HUES64 (cell line): ENCODE measurements at regions not wholly inside any gene's neighbourhood (a gene's known extent, or its start where the extent isn't known, plus 50 kb on each side); places are given as distances from the start of the nearest gene placed in this dataset.

Experiments used
- H3K27ac ChIP-seq: 2 replicates; pipeline ENCODE4 v1.7.0; 2013; ENCODE audit warnings: low read depth, low read length, inconsistent platforms
- H3K27me3 ChIP-seq: 2 replicates; pipeline ENCODE4 v1.6.1; 2013; ENCODE audit warnings: mild to moderate bottlenecking, low read length; ENCODE audit not compliant: insufficient read depth
- H3K36me3 ChIP-seq: 2 replicates; pipeline ENCODE4 v1.6.1; 2013; ENCODE audit warnings: mild to moderate bottlenecking, low read length; ENCODE audit not compliant: insufficient read depth
- H3K4me1 ChIP-seq: 2 replicates; pipeline ENCODE4 v1.6.1; 2013; ENCODE audit warnings: mild to moderate bottlenecking, low read length, moderate library complexity; ENCODE audit not compliant: insufficient read depth
- H3K4me3 ChIP-seq: 2 replicates; pipeline ENCODE4 v1.5.1; 2013; ENCODE audit warnings: mild to moderate bottlenecking, low read length, moderate library complexity
- H3K9ac ChIP-seq: 2 replicates; pipeline ENCODE4 v1.6.1; 2013; ENCODE audit warnings: mild to moderate bottlenecking, low read depth, low read length
- H3K9me3 ChIP-seq: 2 replicates; pipeline ENCODE4 v1.6.1; 2013; ENCODE audit warnings: low read depth, low read length; ENCODE audit not compliant: insufficient read depth
- WGBS: fragments of 150-250, 120-280 bp; methylation state at CpG from one replicate; pipeline ENCODE4 v1.1.7; 2013; ENCODE audit warnings: missing lambda C conversion rate; 5-methylcytosine and 5-hydroxymethylcytosine counted together

- Histone ChIP-seq H3K27ac (no peak overlapping the region), H3K9me3 (no peaks in the 10 kb centered on the region), H3K4me3 (no peak overlapping the region), H3K27me3 (no peaks in the 10 kb centered on the region; the same call in 1 of the 2 replicates), H3K4me1 (no peaks in the 10 kb centered on the region), H3K9ac (no peak overlapping the region), H3K36me3 (no peaks in the 10 kb centered on the region)
- WGBS, result 70% methylated on average over 6 of the region's 6 CpGs
These were observed 959.1 kb downstream of the BRD1 start for GRCh38 chr22:48868554-48868953.

DNA sequence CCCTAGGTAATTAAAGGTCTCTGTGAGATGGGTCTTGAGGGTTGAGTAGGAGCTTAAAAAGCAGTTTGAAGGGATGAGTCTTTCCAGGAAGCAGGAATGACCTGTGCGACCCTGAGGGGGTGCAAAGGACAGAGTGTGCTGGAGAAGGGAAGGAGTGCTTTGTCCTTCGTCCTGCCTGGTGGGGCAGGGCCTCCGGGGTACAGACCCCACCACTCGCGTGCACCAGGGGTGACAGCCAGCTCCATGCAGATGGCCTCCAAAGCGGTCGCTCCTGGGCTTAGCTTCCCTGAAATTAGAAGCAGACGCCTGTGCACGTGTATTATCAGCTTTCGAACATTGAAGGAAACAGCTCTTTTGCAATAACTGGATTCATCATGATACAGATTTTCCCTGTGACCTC lies 959.8 kb downstream of the BRD1 start:
- Histone ChIP-seq H3K36me3 (no peaks in the 10 kb centered on the region), H3K9ac (no peak overlapping the region), H3K9me3 (no peaks in the 10 kb centered on the region), H3K27ac (no peak overlapping the region), H3K4me3 (no peak overlapping the region), H3K27me3 (no peaks in the 10 kb centered on the region; the same call in 1 of the 2 replicates), H3K4me1 (no peaks in the 10 kb centered on the region)
- 86% methylated on average over 10 of the region's 10 CpGs for WGBS

- H3K27ac ChIP-seq, result no peak overlapping the region
- no peaks in the 10 kb centered on the region for H3K27me3 ChIP-seq
- no peaks in the 10 kb centered on the region for H3K36me3 ChIP-seq
- H3K4me1 ChIP-seq, result no peaks in the 10 kb centered on the region
- H3K9me3 ChIP-seq, result no peaks in the 10 kb centered on the region
- H3K9ac ChIP-seq, result no peak overlapping the region
- WGBS, result 93% methylated on average over 22 of the region's 22 CpGs
- H3K4me3 ChIP-seq, result no peak overlapping the region
These were observed 960.6 kb downstream of the BRD1 start for GRCh38 chr22:48866906-48867681.

- Histone ChIP-seq H3K9ac (no peak overlapping the region), H3K27me3 (no peaks in the 10 kb centered on the region), H3K27ac (no peak overlapping the region), H3K4me1 (no peaks in the 10 kb centered on the region), H3K36me3 (no peaks in the 10 kb centered on the region), H3K4me3 (no peak overlapping the region), H3K9me3 (no peaks in the 10 kb centered on the region)
- 95% methylated on average over 10 of the region's 10 CpGs for WGBS
These were observed 962.9 kb downstream of the BRD1 start for GRCh38 chr22:48864748-48865147.

DNA sequence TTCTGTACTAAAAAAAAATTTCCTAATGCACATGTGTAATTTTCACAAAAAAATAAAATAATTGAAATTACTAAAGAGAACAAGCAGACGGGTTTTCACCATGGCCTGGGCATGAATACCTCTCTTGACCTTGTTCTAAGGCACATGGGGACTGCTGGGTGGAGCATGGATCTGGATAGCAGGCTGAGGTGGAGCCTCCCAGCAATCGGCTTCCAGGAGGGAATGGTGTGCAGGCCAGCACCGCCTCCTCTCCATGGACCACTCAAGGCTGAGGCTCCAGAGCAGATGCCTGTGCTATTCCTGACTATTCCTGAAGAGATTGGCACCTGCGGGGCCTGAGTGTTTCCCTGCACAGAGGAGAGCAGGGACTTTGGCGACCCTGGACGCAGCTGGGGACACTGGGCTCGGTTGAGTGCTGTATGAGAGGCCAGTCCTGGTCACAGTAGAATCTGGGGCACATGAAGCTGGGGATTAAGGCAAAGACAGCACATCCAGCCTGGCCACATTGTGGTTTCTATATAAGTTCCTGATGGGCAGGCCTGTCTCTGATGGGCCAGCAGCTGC lies 963.6 kb downstream of the BRD1 start:
- H3K9me3 ChIP-seq, result no peaks in the 10 kb centered on the region
- no peak overlapping the region for H3K4me3 ChIP-seq
- no peaks in the 10 kb centered on the region for H3K4me1 ChIP-seq
- WGBS, result 95% methylated on average over 7 of the region's 7 CpGs
- H3K27ac ChIP-seq, result no peak overlapping the region
- no peaks in the 10 kb centered on the region for H3K27me3 ChIP-seq
- no peaks in the 10 kb centered on the region for H3K36me3 ChIP-seq
- no peak overlapping the region for H3K9ac ChIP-seq

DNA sequence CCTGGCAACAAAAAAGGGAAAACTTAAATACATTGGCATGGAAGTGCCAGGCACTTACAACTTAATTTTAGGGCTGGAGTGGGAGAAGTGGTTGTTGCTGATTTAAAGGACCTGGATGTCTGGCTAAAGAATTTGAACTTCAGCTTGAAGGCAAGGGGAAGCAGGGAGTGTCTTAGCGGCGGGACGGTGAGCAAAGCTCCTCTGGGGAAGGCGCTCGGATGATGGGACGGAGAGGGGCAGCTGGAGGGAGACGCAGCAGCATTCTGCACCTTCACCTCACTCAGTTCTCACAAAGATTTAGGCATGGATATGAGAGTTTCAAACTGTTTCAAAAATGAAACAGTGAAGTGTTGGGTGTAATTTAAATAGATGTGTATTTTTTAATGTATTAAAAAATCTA lies 967.1 kb downstream of the BRD1 start:
- H3K4me3 ChIP-seq, result no peak overlapping the region
- WGBS, result 95% methylated on average over 6 of the region's 7 CpGs
- H3K9ac ChIP-seq, result no peak overlapping the region
- no peaks in the 10 kb centered on the region for H3K9me3 ChIP-seq
- H3K4me1 ChIP-seq, result no peaks in the 10 kb centered on the region
- H3K36me3 ChIP-seq, result no peaks in the 10 kb centered on the region
- no peaks in the 10 kb centered on the region for H3K27me3 ChIP-seq
- H3K27ac ChIP-seq, result no peak overlapping the region

- 92% methylated on average over 2 of the region's 2 CpGs for WGBS
- H3K9ac ChIP-seq, result no peak overlapping the region
- H3K4me1 ChIP-seq, result no peaks in the 10 kb centered on the region
- no peak overlapping the region for H3K27ac ChIP-seq
- H3K4me3 ChIP-seq, result no peak overlapping the region
- H3K9me3 ChIP-seq, result no peaks in the 10 kb centered on the region
- no peaks in the 10 kb centered on the region for H3K36me3 ChIP-seq
- H3K27me3 ChIP-seq, result no peaks in the 10 kb centered on the region
These were observed 968.8 kb downstream of the BRD1 start for GRCh38 chr22:48858856-48859255.

DNA sequence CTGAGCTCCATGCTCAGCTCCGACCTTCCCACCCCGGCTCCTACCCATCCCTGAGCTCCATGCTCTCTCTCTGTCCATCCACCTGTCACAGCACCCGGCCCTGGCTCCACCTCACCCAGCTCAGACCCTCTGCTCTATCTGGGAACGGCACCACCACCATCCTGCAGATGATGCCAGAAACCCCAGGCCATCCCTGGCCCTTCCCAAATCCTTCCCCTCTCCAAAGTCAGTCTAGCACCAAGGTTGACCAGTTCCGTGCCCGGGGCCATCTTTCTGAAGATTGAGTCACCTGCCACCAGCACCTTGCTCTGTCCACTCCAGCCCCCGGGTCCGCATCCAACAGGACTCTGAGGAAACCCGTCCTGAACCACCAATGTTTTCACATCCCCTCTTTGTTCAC lies 969.6 kb downstream of the BRD1 start:
- WGBS, result 92% methylated on average over 9 of the region's 9 CpGs
- no peak overlapping the region for H3K4me3 ChIP-seq
- no peak overlapping the region for H3K9ac ChIP-seq
- no peak overlapping the region for H3K27ac ChIP-seq
- no peaks in the 10 kb centered on the region for H3K36me3 ChIP-seq
- no peaks in the 10 kb centered on the region for H3K9me3 ChIP-seq
- no peaks in the 10 kb centered on the region for H3K4me1 ChIP-seq
- H3K27me3 ChIP-seq, result no peaks in the 10 kb centered on the region

- 88% methylated on average over 13 of the region's 13 CpGs for WGBS
- Histone ChIP-seq H3K27me3 (no peaks in the 10 kb centered on the region), H3K27ac (no peak overlapping the region), H3K36me3 (no peaks in the 10 kb centered on the region), H3K4me1 (no peaks in the 10 kb centered on the region), H3K4me3 (no peak overlapping the region), H3K9ac (no peak overlapping the region), H3K9me3 (no peaks in the 10 kb centered on the region)
These were observed 970.4 kb downstream of the BRD1 start for GRCh38 chr22:48857202-48857805.

DNA sequence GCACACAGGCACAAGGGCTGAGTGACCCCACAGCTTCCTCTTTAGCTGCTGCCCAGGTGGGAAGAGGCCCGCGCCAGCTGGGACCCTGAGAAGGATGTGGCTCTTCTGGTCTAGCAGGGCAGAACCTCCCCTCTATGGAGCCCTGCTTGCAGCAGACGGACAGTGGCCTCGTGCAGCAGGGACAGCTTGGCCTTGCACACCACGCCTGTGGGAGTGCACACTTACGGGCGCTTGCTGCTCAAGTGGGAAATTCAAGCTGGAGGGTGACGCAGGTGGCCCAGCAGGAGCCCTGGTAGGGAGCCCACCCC lies 971.4 kb downstream of the BRD1 start:
- Histone ChIP-seq H3K27me3 (no peaks in the 10 kb centered on the region), H3K9ac (no peak overlapping the region), H3K9me3 (no peaks in the 10 kb centered on the region), H3K4me1 (no peaks in the 10 kb centered on the region), H3K27ac (no peak overlapping the region), H3K36me3 (no peaks in the 10 kb centered on the region), H3K4me3 (no peak overlapping the region)
- WGBS, result 89% methylated on average over 8 of the region's 8 CpGs

DNA sequence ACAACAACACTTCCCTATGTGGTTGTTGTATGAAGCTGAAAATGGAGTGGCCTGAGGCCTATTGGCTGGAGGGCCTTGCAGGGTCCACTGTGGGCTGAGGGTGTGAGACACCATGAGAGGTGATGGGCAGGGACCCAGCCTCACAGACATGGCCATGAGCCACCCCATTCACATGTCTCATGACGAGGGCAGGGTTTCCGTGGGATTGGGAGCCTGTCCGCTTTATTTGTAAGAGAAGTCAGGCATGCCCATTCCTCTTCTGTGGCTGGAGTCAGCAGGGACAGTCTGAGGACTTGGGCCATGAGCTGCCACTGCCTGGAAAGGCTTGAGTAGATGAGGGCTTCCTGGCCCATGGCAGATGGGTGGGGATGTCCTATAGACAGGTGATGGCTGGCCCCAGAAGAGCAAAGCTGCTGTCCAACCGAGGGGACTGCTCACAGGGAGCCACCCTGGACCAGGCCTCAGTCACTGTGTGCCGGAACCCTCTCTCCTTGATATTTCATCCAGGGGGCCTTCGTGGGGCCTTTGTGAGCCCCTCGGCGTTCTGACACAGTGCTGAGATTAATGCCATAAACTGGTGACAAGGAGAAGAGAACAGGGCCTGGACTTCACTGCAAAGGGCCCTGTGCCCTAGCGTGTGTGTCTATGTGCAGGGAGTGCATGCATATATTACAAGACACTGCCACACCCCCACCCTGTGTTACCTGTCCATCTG lies 971.9 kb downstream of the BRD1 start:
- H3K4me3 ChIP-seq, result no peak overlapping the region
- WGBS, result 94% methylated on average over 9 of the region's 9 CpGs
- H3K27me3 ChIP-seq, result no peaks in the 10 kb centered on the region
- no peaks in the 10 kb centered on the region for H3K9me3 ChIP-seq
- no peak overlapping the region for H3K27ac ChIP-seq
- H3K4me1 ChIP-seq, result no peaks in the 10 kb centered on the region
- H3K36me3 ChIP-seq, result no peaks in the 10 kb centered on the region
- H3K9ac ChIP-seq, result no peak overlapping the region
